ENCODE measurements at regions not wholly inside any gene's neighbourhood (a gene's known extent, or its start where the extent isn't known, plus 50 kb on each side); places are given as distances from the start of the nearest gene placed in this dataset.

GRCh38 chr2:211089127-211089526, 532.7 kb downstream of the CPS1 start:
- TF ChIP-seq CTCF (conservative IDR thresholded peaks at IDR 0.05) (no peak), ZFX (IDR thresholded peaks at IDR 0.05) (no peak)
